Suprapubic skin (tissue), 4 donors: ENCODE measurements at regions not wholly inside any gene's neighbourhood (a gene's known extent, or its start where the extent isn't known, plus 50 kb on each side); places are given as distances from the start of the nearest gene placed in this dataset.

ENCODE experiments used
- EP300 ChIP-seq: sonication (generic); formaldehyde crosslinking; IDR thresholded peaks from one replicate; pipeline ENCODE4 v1.6.1; 2017; ENCODE audit warnings: antibody characterized with exemption
- POLR2A ChIP-seq, 2 donors: fragments of 450-650 bp; IDR thresholded peaks; one replicate each; pipeline ENCODE4 v1.6.1; 2017; ENCODE audit warnings: antibody characterized with exemption in 2 of 2, mild to moderate bottlenecking in 2 of 2, moderate library complexity in 2 of 2
- POLR2AphosphoS5 ChIP-seq, 3 donors: sonication (generic); formaldehyde crosslinking; IDR thresholded peaks; one replicate each; pipeline ENCODE4 v1.6.1; 2017; ENCODE audit warnings: antibody characterized with exemption in 3 of 3
- TF ChIP-seq, protein P1 (sequence below), 2 donors: fragments of 200-600 bp in 1 of 2; fragments of 450-650 bp in 1 of 2; sonication (generic) in 1 of 2; IDR thresholded peaks; one replicate each; pipeline ENCODE4 v1.5.1; 2016 to 2019; ENCODE audit warnings: antibody characterized with exemption in 2 of 2, mild to moderate bottlenecking in 1 of 2, moderate library complexity in 1 of 2

DNA sequence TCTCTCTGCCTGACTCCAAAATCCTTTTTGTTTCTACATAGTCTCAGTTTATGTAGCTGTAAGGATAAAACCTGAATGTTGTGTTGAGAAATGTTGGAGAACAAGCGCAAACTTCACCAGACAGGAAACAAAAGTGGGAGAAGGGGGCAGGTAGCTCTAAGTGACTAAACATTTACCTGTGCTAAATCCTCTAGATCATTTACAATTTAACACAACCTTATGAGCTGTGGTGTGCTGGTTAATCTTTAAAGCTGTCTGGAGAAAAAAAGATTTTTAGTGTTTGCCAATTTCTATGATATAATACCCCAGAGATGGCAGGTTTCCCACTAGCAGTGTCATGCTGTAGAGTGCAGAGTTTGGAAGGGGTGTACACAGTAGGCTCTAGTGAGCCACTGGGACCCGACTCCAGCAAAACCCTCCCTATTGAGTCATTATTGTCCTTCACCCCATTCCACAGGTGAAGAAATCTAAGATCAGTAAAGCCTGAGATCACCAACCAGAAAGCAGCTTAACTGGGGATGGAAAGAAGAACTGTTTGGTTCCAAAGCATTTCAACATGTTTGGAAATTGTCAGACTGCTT lies 992.0 kb downstream of the DCDC2C start:
- TF ChIP-seq, protein P1, sequence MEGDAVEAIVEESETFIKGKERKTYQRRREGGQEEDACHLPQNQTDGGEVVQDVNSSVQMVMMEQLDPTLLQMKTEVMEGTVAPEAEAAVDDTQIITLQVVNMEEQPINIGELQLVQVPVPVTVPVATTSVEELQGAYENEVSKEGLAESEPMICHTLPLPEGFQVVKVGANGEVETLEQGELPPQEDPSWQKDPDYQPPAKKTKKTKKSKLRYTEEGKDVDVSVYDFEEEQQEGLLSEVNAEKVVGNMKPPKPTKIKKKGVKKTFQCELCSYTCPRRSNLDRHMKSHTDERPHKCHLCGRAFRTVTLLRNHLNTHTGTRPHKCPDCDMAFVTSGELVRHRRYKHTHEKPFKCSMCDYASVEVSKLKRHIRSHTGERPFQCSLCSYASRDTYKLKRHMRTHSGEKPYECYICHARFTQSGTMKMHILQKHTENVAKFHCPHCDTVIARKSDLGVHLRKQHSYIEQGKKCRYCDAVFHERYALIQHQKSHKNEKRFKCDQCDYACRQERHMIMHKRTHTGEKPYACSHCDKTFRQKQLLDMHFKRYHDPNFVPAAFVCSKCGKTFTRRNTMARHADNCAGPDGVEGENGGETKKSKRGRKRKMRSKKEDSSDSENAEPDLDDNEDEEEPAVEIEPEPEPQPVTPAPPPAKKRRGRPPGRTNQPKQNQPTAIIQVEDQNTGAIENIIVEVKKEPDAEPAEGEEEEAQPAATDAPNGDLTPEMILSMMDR (IDR thresholded peaks at IDR 0.05), result no peak
- no peak for TF ChIP-seq POLR2A (IDR thresholded peaks at IDR 0.05)
- TF ChIP-seq EP300, result no peak
- TF ChIP-seq POLR2AphosphoS5 (IDR thresholded peaks at IDR 0.05), result no peak
